Left lobe of liver (tissue), 2 donors: ENCODE measurements at regions not wholly inside any gene's neighbourhood (a gene's known extent, or its start where the extent isn't known, plus 50 kb on each side); places are given as distances from the start of the nearest gene placed in this dataset.
"Not testable (repeated sequence)": the region's sequence is repeated elsewhere in the genome, so short reads cannot be mapped to it uniquely, and the experiment has no call there.

Experiments
- ATAC-seq: fragments of 200-7000 bp; cut with Tn5 transposase; one replicate; pipeline ENCODE4 v1.9.1; 2020; ENCODE audit warnings: mild to moderate bottlenecking, moderate library complexity
- DNase-seq: peaks from one replicate; pipeline ENCODE4 v3.0.0-alpha.2; 2020; ENCODE audit warnings: low spot score
- donor health status: DM: no; HTN: no; CAD: no; lungs with moderate emphysema.
- donor health status: DM: no; HTN: yes; CAD: no.

GRCh38 chr2:208921358-208921757 is 502.5 kb upstream of the MAP2 start:
- DNase-seq, ATAC-seq: not testable (repeated sequence)

GRCh38 chr2:208927867-208928266 is 496.0 kb upstream of the MAP2 start:
- no peak for DNase-seq
- ATAC-seq, result no peak

GRCh38 chr2:208929139-208929864 is 494.5 kb upstream of the MAP2 start:
- DNase-seq, result no peak
- ATAC-seq, result no peak

- no peak for ATAC-seq
- no peak for DNase-seq
These were observed 493.9 kb upstream of the MAP2 start for GRCh38 chr2:208929894-208930427.

- DNase-seq (no peak), ATAC-seq (no peak)
These were observed 488.3 kb upstream of the MAP2 start for GRCh38 chr2:208935531-208935930.

- ATAC-seq (no peak), DNase-seq (no peak)
These were observed 486.3 kb upstream of the MAP2 start for GRCh38 chr2:208937521-208937920.

GRCh38 chr2:208939852-208940251 is 484.0 kb upstream of the MAP2 start:
- ATAC-seq (no peak), DNase-seq (no peak)

GRCh38 chr2:208945719-208946256 is 478.1 kb upstream of the MAP2 start:
- DNase-seq (no peak), ATAC-seq (no peak)

- no peak for ATAC-seq
- no peak for DNase-seq
These were observed 475.8 kb upstream of the MAP2 start for GRCh38 chr2:208948073-208948472.

GRCh38 chr2:208970070-208970469 is 453.8 kb upstream of the MAP2 start:
- ATAC-seq (no peak), DNase-seq (no peak)

GRCh38 chr2:208977582-208977981 is 446.3 kb upstream of the MAP2 start:
- ATAC-seq (no peak), DNase-seq (no peak)

- no peak for ATAC-seq
- no peak for DNase-seq
These were observed 444.9 kb upstream of the MAP2 start for GRCh38 chr2:208978946-208979345.

- no peak for DNase-seq
- ATAC-seq, result no peak
These were observed 443.5 kb upstream of the MAP2 start for GRCh38 chr2:208980321-208980720.

GRCh38 chr2:208982831-208983230 is 441.0 kb upstream of the MAP2 start:
- ATAC-seq (no peak), DNase-seq (no peak)

GRCh38 chr2:208983486-208983885 is 440.4 kb upstream of the MAP2 start:
- ATAC-seq, result no peak
- no peak for DNase-seq

- DNase-seq, result no peak
- ATAC-seq, result no peak
These were observed 439.3 kb upstream of the MAP2 start for GRCh38 chr2:208984376-208985090.

GRCh38 chr2:208985644-208986043 is 438.2 kb upstream of the MAP2 start:
- no peak for ATAC-seq
- no peak for DNase-seq

GRCh38 chr2:208990716-208991115 is 433.1 kb upstream of the MAP2 start:
- ATAC-seq (no peak), DNase-seq (no peak)

- DNase-seq, result no peak
- ATAC-seq, result no peak
These were observed 423.9 kb upstream of the MAP2 start for GRCh38 chr2:208999911-209000310.

GRCh38 chr2:209002054-209002453 is 421.8 kb upstream of the MAP2 start:
- ATAC-seq (no peak), DNase-seq (no peak)

- DNase-seq (no peak), ATAC-seq (no peak)
These were observed 418.5 kb upstream of the MAP2 start for GRCh38 chr2:209005371-209005770.
